OCI-LY3 (cell line): ENCODE measurements at regions not wholly inside any gene's neighbourhood (a gene's known extent, or its start where the extent isn't known, plus 50 kb on each side); places are given as distances from the start of the nearest gene placed in this dataset.

Source experiments
- CTCF ChIP-seq: fragments of 200-600, 300-600 bp; sonication (generic); IDR thresholded peaks from 2 replicates; pipeline ENCODE4 v1.5.1; 2014; ENCODE audit warnings: antibody characterized with exemption, low read length, low read depth
- EZH2phosphoT487 ChIP-seq: fragments of 200-600 bp; shearing (Covaris generic); IDR thresholded peaks from 2 replicates; pipeline ENCODE4 v1.6.1; 2018; ENCODE audit warnings: antibody characterized with exemption, mixed run types, low read depth

- no peak for TF ChIP-seq CTCF
- TF ChIP-seq EZH2phosphoT487: no peak
Measured at GRCh38 chr9:106737516-106737915, 125.5 kb upstream of the ZNF462 start.
